ENCODE measurements at regions not wholly inside any gene's neighbourhood (a gene's known extent, or its start where the extent isn't known, plus 50 kb on each side); places are given as distances from the start of the nearest gene placed in this dataset.

DNA sequence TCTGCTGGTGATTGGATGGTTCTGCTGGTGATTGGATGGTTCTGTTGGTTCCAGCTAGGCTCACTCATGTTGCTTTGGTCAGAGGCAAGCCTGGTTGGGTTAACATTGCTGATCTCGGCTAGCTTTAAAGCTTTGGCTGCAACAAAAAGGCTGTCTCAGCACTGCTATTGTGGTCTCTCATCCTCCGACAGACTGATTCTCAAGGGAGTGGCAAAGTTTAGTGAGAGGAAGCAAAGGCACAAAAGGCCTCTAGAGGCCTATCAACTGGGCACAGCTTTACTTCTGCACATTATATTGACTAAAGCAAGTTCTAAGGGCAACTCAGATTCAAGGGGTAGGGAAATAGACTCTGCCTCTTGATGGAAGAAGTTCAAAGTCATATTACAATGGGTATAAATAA is 84.7 kb upstream of the LGR5 start:
- TF ChIP-seq, protein P1, sequence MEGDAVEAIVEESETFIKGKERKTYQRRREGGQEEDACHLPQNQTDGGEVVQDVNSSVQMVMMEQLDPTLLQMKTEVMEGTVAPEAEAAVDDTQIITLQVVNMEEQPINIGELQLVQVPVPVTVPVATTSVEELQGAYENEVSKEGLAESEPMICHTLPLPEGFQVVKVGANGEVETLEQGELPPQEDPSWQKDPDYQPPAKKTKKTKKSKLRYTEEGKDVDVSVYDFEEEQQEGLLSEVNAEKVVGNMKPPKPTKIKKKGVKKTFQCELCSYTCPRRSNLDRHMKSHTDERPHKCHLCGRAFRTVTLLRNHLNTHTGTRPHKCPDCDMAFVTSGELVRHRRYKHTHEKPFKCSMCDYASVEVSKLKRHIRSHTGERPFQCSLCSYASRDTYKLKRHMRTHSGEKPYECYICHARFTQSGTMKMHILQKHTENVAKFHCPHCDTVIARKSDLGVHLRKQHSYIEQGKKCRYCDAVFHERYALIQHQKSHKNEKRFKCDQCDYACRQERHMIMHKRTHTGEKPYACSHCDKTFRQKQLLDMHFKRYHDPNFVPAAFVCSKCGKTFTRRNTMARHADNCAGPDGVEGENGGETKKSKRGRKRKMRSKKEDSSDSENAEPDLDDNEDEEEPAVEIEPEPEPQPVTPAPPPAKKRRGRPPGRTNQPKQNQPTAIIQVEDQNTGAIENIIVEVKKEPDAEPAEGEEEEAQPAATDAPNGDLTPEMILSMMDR (IDR thresholded peaks at IDR 0.05): no peak
- TF ChIP-seq POLR2AphosphoS5 (IDR thresholded peaks at IDR 0.05) (no peak), EP300 (IDR thresholded peaks at IDR 0.05) (no peak), POLR2A (IDR thresholded peaks at IDR 0.05) (no peak)
- peaks cover 0 to 3% (median 0%) of the 10 kb centered on the region in 3 donors for H3K9me3 ChIP-seq
- H3K4me3 ChIP-seq: no peak overlapping the region
- no peak for ATAC-seq
- no peak overlapping the region for H3K27ac ChIP-seq
- H3K36me3 ChIP-seq: no peaks in the 10 kb centered on the region
- H3K27me3 ChIP-seq: no peaks in the 10 kb centered on the region
- WGBS, 2 donors (ENCODE audit: low coverage in 1 of 2): 63% methylated on average over 1 of the region's 2 CpGs; no CpG with 5 or more reads in 1 of the 2 donors
- H3K4me1 ChIP-seq: no peaks in the 10 kb centered on the region

DNA sequence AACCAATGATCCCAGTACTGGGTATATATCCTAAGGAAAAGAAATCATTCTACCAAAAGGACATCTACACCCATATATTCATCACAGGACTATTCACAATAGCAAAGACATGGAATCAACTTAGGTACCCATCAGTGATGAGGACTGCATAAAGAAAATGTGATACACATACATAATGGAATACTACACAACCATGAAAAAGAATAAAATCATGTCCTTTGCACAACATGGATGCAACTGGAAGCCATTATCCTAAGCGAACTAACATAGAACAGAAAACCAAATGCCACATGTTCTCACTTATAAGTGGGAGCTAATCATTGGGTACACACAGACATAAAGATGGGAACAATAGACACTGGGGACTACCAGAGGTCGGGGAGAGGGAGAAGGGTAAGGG is 86.0 kb upstream of the LGR5 start:
- no peaks in the 10 kb centered on the region for H3K9me3 ChIP-seq
- 82 to 83% methylated on average over 1 to 2 of the region's 2 CpGs for WGBS, 2 donors (ENCODE audit: low coverage in 1 of 2)
- no peaks in the 10 kb centered on the region for H3K36me3 ChIP-seq
- H3K4me3 ChIP-seq: no peak overlapping the region
- H3K27me3 ChIP-seq: no peaks in the 10 kb centered on the region
- no peaks in the 10 kb centered on the region for H3K4me1 ChIP-seq
- ATAC-seq: no peak
- no peak overlapping the region for H3K27ac ChIP-seq
- no peak for TF ChIP-seq POLR2A (IDR thresholded peaks at IDR 0.05)

DNA sequence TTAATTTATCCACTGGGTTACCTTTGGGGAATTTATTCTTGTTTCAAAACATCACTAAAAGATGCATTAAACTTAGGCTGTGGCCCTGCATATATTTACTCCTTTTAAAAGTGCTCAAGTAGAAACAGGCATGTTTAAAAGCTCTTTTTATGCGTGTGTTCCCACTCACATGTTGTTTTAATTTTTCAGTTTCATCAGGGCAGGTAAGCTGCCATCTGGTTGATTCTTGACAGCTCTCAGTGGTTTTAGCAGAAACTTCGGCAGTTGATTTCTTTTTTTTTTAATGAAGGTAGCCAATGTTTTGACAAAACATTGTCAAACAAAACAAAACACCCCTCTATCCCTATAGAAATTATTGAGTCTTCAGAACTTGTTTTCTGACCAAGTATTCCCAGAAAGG is 89.6 kb upstream of the LGR5 start:
- Histone ChIP-seq H3K4me1 (no peaks in the 10 kb centered on the region), H3K4me3 (no peak overlapping the region), H3K27me3 (no peaks in the 10 kb centered on the region), H3K27ac (no peak overlapping the region), H3K9me3 (no peaks in the 10 kb centered on the region), H3K36me3 (no peaks in the 10 kb centered on the region)
- TF ChIP-seq, protein P1 (IDR thresholded peaks at IDR 0.05): no peak
- TF ChIP-seq POLR2AphosphoS5 (IDR thresholded peaks at IDR 0.05) (no peak), EP300 (IDR thresholded peaks at IDR 0.05) (no peak), POLR2A (IDR thresholded peaks at IDR 0.05) (no peak)
- 48 to 69% methylated on average over 2 of the region's 2 CpGs for WGBS, 2 donors (ENCODE audit: low coverage in 1 of 2)
- no peak for ATAC-seq

DNA sequence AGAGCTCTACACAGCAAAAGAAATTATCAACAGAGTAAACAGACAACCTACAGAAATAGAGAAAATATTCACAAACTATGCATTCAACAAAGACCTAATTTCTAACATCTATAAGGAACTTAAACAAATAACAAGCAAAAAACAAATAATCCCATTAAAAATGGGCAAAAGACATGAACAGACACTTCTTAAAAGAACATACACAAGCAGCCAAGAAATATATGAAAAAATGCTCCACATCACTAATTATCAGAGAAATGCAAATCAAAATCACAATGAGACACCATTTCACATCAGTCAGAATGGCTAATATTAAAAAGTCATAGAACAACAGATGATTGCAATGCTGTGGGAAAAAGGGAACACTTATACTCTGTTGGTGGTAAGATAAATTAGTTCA is 100.7 kb upstream of the LGR5 start:
- Histone ChIP-seq H3K9me3 (peaks cover 0 to 12% (median 0%) of the 10 kb centered on the region in 3 donors), H3K36me3 (no peaks in the 10 kb centered on the region), H3K27me3 (no peaks in the 10 kb centered on the region), H3K27ac (no peak overlapping the region), H3K4me1 (no peaks in the 10 kb centered on the region), H3K4me3 (no peak overlapping the region)
- TF ChIP-seq EP300 (IDR thresholded peaks at IDR 0.05) (no peak), POLR2A (IDR thresholded peaks at IDR 0.05) (no peak), POLR2AphosphoS5 (IDR thresholded peaks at IDR 0.05) (no peak)
- TF ChIP-seq, protein P1 (IDR thresholded peaks at IDR 0.05): no peak
- ATAC-seq: no peak

DNA sequence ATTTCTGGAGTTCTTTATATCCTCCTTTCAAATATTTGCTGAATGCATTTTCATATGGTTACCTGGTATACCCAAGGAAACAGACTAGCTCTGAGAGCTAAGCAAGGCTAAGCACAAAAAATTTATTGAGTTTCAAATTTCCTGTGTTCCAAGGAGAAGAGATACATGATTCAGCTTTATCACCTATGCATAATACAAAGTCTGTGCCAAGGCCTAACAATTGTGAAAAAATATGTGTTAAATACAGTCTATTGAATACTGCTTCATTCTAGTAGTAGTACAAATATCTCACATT is 103.7 kb upstream of the LGR5 start:
- Histone ChIP-seq H3K36me3 (no peaks in the 10 kb centered on the region), H3K4me3 (no peak overlapping the region), H3K27me3 (no peaks in the 10 kb centered on the region), H3K9me3 (peaks cover 0 to 12% (median 0%) of the 10 kb centered on the region in 3 donors), H3K4me1 (no peaks in the 10 kb centered on the region), H3K27ac (no peak overlapping the region)
- no peak for ATAC-seq
- TF ChIP-seq POLR2AphosphoS5 (IDR thresholded peaks at IDR 0.05) (no peak), EP300 (IDR thresholded peaks at IDR 0.05) (no peak), POLR2A (IDR thresholded peaks at IDR 0.05) (no peak)
- TF ChIP-seq, protein P1 (IDR thresholded peaks at IDR 0.05): no peak

Measured in gastroesophageal sphincter (tissue), 4 donors.